SK-N-SH (cell line): ENCODE measurements at regions not wholly inside any gene's neighbourhood (a gene's known extent, or its start where the extent isn't known, plus 50 kb on each side); places are given as distances from the start of the nearest gene placed in this dataset.

ENCODE experiments used
- CTCF ChIA-PET: fragments of 300-600, 350-600 bp; formaldehyde crosslinking; extraction: SDS; loops from one replicate; lab custom pipeline; 2021; lab: Yijun Ruan, JAX
- POLR2A ChIA-PET: fragments of 350-600 bp; sonication (Branson Sonifier 250); formaldehyde crosslinking; extraction: SDS; loops from one replicate; lab custom pipeline; 2020; ENCODE audit warnings: antibody characterized with exemption, inconsistent platforms; lab: Yijun Ruan, JAX
- DNase-seq: peaks from one replicate; pipeline ENCODE4 v3.0.0; 2012
- H2AFZ ChIP-seq: fragments of 200-600 bp; sonication (generic); 2 replicates; pipeline ENCODE4 v1.8.1; 2016; ENCODE audit warnings: antibody characterized with exemption, mild to moderate bottlenecking, low read depth
- H3F3A ChIP-seq: fragments of 200-600 bp; sonication (generic); replicated peaks from 2 replicates; pipeline ENCODE3; 2016; ENCODE audit warnings: antibody characterized with exemption, mild to moderate bottlenecking; ENCODE audit not compliant: insufficient read depth
- H3K27ac ChIP-seq, 2 experiments: fragments of 200-500 bp in 1 of 2; fragments of 200-600 bp in 1 of 2; sonication (Bioruptor generic) in 1 of 2; sonication (generic), shearing (Covaris generic) in 1 of 2; 2 replicates each; pipeline versions ENCODE4 v1.5.1 to v1.6.1; 2014 to 2016; ENCODE audit warnings: low read depth in 2 of 2, inconsistent platforms in 1 of 2, low read length in 1 of 2, mild to moderate bottlenecking in 1 of 2, mixed read lengths in 1 of 2
- H3K27me3 ChIP-seq: fragments of 200-600 bp; sonication (generic), shearing (Covaris generic); 2 replicates; pipeline ENCODE4 v1.6.1; 2016; ENCODE audit warnings: mixed run types; ENCODE audit not compliant: insufficient read depth
- H3K36me3 ChIP-seq, 2 experiments: fragments of 200-500 bp in 1 of 2; fragments of 200-600 bp in 1 of 2; sonication (Bioruptor generic) in 1 of 2; sonication (generic) in 1 of 2; replicated peaks in 1 of 2; 2 replicates each; pipeline versions ENCODE3 to v1.5.1; 2014 to 2016; ENCODE audit warnings: low read length in 1 of 2, mild to moderate bottlenecking in 1 of 2; ENCODE audit not compliant: insufficient read depth in 2 of 2, control insufficient read depth in 1 of 2
- H3K4me1 ChIP-seq, 2 experiments: fragments of 200-500 bp in 1 of 2; fragments of 200-600 bp in 1 of 2; sonication (Bioruptor generic) in 1 of 2; sonication (generic), shearing (Covaris generic) in 1 of 2; 2 replicates each; pipeline versions ENCODE4 v1.5.1 to v1.6.1; 2014 to 2016; ENCODE audit warnings: low read depth in 1 of 2, low read length in 1 of 2, mixed run types in 1 of 2; ENCODE audit not compliant: insufficient read depth in 2 of 2, control insufficient read depth in 1 of 2
- H3K4me2 ChIP-seq: fragments of 200-600 bp; sonication (generic), shearing (Covaris generic); 2 replicates; pipeline ENCODE4 v1.6.1; 2017; ENCODE audit warnings: mixed run types
- H3K4me3 ChIP-seq, 2 experiments: fragments of 200-500 bp in 1 of 2; fragments of 200-600 bp in 1 of 2; sonication (Bioruptor generic) in 1 of 2; sonication (generic), shearing (Covaris generic) in 1 of 2; 2 replicates each; pipeline versions ENCODE4 v1.5.1 to v1.8.1; 2014 to 2016; ENCODE audit warnings: low read depth in 2 of 2, inconsistent platforms in 1 of 2, low read length in 1 of 2, mild to moderate bottlenecking in 1 of 2, mixed read lengths in 1 of 2, moderate library complexity in 1 of 2
- H3K79me2 ChIP-seq: fragments of 200-600 bp; sonication (generic); 2 replicates; pipeline ENCODE4 v1.8.1; 2017; ENCODE audit warnings: mild to moderate bottlenecking; ENCODE audit not compliant: insufficient read depth
- H3K9ac ChIP-seq: fragments of 200-600 bp; sonication (generic); 2 replicates; pipeline ENCODE4 v1.6.1; 2017; ENCODE audit warnings: mixed run types
- H3K9me2 ChIP-seq: fragments of 200-600 bp; sonication (generic); 2 replicates; pipeline ENCODE4 v1.6.1; 2017; ENCODE audit warnings: mixed run types
- H3K9me3 ChIP-seq: fragments of 200-600 bp; sonication (generic); 2 replicates; pipeline ENCODE4 v1.6.1; 2017; ENCODE audit warnings: mixed run types, mild to moderate bottlenecking, moderate library complexity
- H4K20me1 ChIP-seq: fragments of 200-600 bp; sonication (generic); 2 replicates; pipeline ENCODE4 v1.6.1; 2017; ENCODE audit warnings: mild to moderate bottlenecking, mixed run types; ENCODE audit not compliant: insufficient read depth
- CHD2 ChIP-seq: fragments of 150-350 bp; IDR thresholded peaks from 2 replicates; pipeline ENCODE4 v1.6.1; 2018; ENCODE audit warnings: low read length; ENCODE audit not compliant: partially characterized antibody
- ELF1 ChIP-seq: IDR thresholded peaks from 2 replicates; pipeline ENCODE4 v1.4.0; 2012
- EP300 ChIP-seq, 2 experiments: IDR thresholded peaks; 2 replicates each; pipeline versions ENCODE4 v1.4.0 to v1.6.1; 2012; ENCODE audit warnings: borderline replicate concordance in 1 of 2, low read depth in 1 of 2, low read length in 1 of 2
- FOSL2 ChIP-seq: IDR thresholded peaks from 2 replicates; pipeline ENCODE4 v1.4.0; 2012; ENCODE audit warnings: low read depth, mild to moderate bottlenecking, moderate library complexity, borderline replicate concordance
- FOXM1 ChIP-seq: IDR thresholded peaks from 2 replicates; pipeline ENCODE4 v1.4.0; 2012; ENCODE audit warnings: low read depth, mild to moderate bottlenecking
- JUND ChIP-seq: IDR thresholded peaks from 2 replicates; pipeline ENCODE4 v1.4.0; 2012
- MEF2A ChIP-seq: IDR thresholded peaks from 2 replicates; pipeline ENCODE4 v1.4.0; 2012; ENCODE audit warnings: low read depth, borderline replicate concordance
- MXI1 ChIP-seq: IDR thresholded peaks from 2 replicates; pipeline ENCODE4 v1.6.1; 2012; ENCODE audit warnings: mild to moderate bottlenecking, low read depth, low read length, improper control_type of control experiment
- NFIC ChIP-seq: IDR thresholded peaks from 2 replicates; pipeline ENCODE4 v1.4.0; 2012; ENCODE audit warnings: borderline replicate concordance
- POLR2AphosphoS5 ChIP-seq: IDR thresholded peaks from 2 replicates; pipeline ENCODE4 v1.6.1; 2012; ENCODE audit warnings: low read depth, low read length
- RAD21 ChIP-seq: IDR thresholded peaks from 2 replicates; pipeline ENCODE4 v1.6.1; 2012; ENCODE audit warnings: mild to moderate bottlenecking, low read length
- RFX5 ChIP-seq: IDR thresholded peaks from 2 replicates; pipeline ENCODE4 v1.6.1; 2012; ENCODE audit warnings: mild to moderate bottlenecking, improper control_type of control experiment, low read length
- SIN3A ChIP-seq: IDR thresholded peaks from 2 replicates; pipeline ENCODE4 v1.6.1; 2012; ENCODE audit warnings: low read depth, mild to moderate bottlenecking, low read length, moderate library complexity, borderline replicate concordance
- TAF1 ChIP-seq: IDR thresholded peaks from 2 replicates; pipeline ENCODE4 v1.6.1; 2012; ENCODE audit warnings: low read depth, mild to moderate bottlenecking, low read length, moderate library complexity, borderline replicate concordance
- TCF12 ChIP-seq: IDR thresholded peaks from 2 replicates; pipeline ENCODE4 v1.4.0; 2012
- USF1 ChIP-seq: IDR thresholded peaks from 2 replicates; pipeline ENCODE4 v1.4.0; 2012; ENCODE audit warnings: low read depth, borderline replicate concordance
- WGBS: methylation state at CpG from one replicate; pipeline ENCODE4 v1.1.6; 2017; ENCODE audit warnings: low lambda C conversion rate; 5-methylcytosine and 5-hydroxymethylcytosine counted together
- TF ChIP-seq, protein P1 (sequence below): IDR thresholded peaks from 2 replicates; pipeline ENCODE4 v1.4.0; 2012; ENCODE audit warnings: low read depth
- TF ChIP-seq, protein P2 (sequence below): IDR thresholded peaks from 2 replicates; pipeline ENCODE4 v1.6.1; 2012; ENCODE audit warnings: mild to moderate bottlenecking, low read depth, low read length, moderate library complexity
- TF ChIP-seq, protein P3 (sequence below): IDR thresholded peaks from 2 replicates; pipeline ENCODE4 v1.4.0; 2012; ENCODE audit warnings: low read depth, borderline replicate concordance

- TF ChIP-seq CHD2 (no peak), EP300 (IDR thresholded peaks at IDR 0.05; ENCODE audit: borderline replicate concordance in 1 of 2, low read depth in 1 of 2, low read length in 1 of 2) (peak; percentile 61 to 99), TCF12 (peak; percentile 97)
- TF ChIP-seq, protein P1, sequence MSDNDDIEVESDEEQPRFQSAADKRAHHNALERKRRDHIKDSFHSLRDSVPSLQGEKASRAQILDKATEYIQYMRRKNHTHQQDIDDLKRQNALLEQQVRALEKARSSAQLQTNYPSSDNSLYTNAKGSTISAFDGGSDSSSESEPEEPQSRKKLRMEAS = no peak; the same call in none of the 2 replicates
These were observed 557.6 kb upstream of the DIPK2B start (continued) for GRCh38 chrX:45758319-45758718.

DNA sequence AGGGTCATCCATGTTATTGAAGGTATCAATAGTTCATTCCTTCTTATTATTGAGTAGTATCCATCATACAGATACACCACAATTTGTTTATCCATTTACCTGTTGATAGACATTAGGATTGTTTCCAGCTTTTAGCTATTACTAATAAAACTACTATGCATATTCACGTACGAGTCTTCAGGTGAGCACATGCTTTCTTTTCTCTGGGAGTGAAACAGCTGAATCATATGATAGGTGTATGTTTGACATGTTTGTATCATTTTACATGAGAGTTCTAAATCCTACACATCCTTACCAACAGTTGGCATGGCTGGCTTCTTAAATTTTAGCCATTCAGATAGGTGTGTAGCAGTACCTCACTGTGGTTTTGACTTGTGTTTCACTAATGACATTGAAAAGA lies 556.6 kb upstream of the DIPK2B start:
- peaks cover 3% of the 10 kb centered on the region; the same call in 1 of the 2 replicates for H4K20me1 ChIP-seq
- POLR2A ChIA-PET = no interaction called here

GRCh38 chrX:45756557-45756956 lies 555.9 kb upstream of the DIPK2B start:
- peak overlapping the region in 1 of 2 experiments; percentile 28; a peak in 1 of 4 replicates for H3K4me3 ChIP-seq
- whole genome bisulfite sequencing = 12% methylated on average over 3 of the region's 3 CpGs
- no peak for TF ChIP-seq FOXM1
- TF ChIP-seq MEF2A = no peak
- no peak for TF ChIP-seq USF1
- TF ChIP-seq CHD2 = no peak
- TF ChIP-seq, protein P2, sequence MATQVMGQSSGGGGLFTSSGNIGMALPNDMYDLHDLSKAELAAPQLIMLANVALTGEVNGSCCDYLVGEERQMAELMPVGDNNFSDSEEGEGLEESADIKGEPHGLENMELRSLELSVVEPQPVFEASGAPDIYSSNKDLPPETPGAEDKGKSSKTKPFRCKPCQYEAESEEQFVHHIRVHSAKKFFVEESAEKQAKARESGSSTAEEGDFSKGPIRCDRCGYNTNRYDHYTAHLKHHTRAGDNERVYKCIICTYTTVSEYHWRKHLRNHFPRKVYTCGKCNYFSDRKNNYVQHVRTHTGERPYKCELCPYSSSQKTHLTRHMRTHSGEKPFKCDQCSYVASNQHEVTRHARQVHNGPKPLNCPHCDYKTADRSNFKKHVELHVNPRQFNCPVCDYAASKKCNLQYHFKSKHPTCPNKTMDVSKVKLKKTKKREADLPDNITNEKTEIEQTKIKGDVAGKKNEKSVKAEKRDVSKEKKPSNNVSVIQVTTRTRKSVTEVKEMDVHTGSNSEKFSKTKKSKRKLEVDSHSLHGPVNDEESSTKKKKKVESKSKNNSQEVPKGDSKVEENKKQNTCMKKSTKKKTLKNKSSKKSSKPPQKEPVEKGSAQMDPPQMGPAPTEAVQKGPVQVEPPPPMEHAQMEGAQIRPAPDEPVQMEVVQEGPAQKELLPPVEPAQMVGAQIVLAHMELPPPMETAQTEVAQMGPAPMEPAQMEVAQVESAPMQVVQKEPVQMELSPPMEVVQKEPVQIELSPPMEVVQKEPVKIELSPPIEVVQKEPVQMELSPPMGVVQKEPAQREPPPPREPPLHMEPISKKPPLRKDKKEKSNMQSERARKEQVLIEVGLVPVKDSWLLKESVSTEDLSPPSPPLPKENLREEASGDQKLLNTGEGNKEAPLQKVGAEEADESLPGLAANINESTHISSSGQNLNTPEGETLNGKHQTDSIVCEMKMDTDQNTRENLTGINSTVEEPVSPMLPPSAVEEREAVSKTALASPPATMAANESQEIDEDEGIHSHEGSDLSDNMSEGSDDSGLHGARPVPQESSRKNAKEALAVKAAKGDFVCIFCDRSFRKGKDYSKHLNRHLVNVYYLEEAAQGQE = no peak
- TF ChIP-seq NFIC = 0 out of 2 replicates have a peak, but pooled peaks have one; percentile 0
- no peak for TF ChIP-seq RAD21
- TF ChIP-seq FOSL2 = 0 out of 2 replicates have a peak, but pooled peaks have one; percentile 7
- no peak for TF ChIP-seq ELF1
- TF ChIP-seq, protein P3, sequence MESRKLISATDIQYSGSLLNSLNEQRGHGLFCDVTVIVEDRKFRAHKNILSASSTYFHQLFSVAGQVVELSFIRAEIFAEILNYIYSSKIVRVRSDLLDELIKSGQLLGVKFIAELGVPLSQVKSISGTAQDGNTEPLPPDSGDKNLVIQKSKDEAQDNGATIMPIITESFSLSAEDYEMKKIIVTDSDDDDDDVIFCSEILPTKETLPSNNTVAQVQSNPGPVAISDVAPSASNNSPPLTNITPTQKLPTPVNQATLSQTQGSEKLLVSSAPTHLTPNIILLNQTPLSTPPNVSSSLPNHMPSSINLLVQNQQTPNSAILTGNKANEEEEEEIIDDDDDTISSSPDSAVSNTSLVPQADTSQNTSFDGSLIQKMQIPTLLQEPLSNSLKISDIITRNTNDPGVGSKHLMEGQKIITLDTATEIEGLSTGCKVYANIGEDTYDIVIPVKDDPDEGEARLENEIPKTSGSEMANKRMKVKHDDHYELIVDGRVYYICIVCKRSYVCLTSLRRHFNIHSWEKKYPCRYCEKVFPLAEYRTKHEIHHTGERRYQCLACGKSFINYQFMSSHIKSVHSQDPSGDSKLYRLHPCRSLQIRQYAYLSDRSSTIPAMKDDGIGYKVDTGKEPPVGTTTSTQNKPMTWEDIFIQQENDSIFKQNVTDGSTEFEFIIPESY = no peak
- no peak; the same call in 1 of the 2 replicates for TF ChIP-seq POLR2AphosphoS5
- peak; percentile 50; the same call in 1 of the 2 replicates for TF ChIP-seq SIN3A
- TF ChIP-seq TAF1 = 0 out of 2 replicates have a peak, but pooled peaks have one; percentile 28
- TF ChIP-seq, all 33 proteins: peak for 4
- Histone ChIP-seq H3K79me2 (peaks cover 100% of the 10 kb centered on the region), H3K27ac (peak overlapping the region; percentile 88 to 96; a peak in 3 of 4 replicates), H3K9ac (peak overlapping the region; percentile 99), H3K4me2 (peak overlapping the region; percentile 81), H3F3A (peaks cover 94% of the 10 kb centered on the region), H3K9me3 (no peaks in the 10 kb centered on the region), H3K36me3 (peaks cover 55 to 85% of the 10 kb centered on the region in 2 experiments), H3K9me2 (no peaks in the 10 kb centered on the region), H3K27me3 (no peaks in the 10 kb centered on the region), H2AFZ (no peak overlapping the region), H4K20me1 (peaks cover 4% of the 10 kb centered on the region; the same call in 1 of the 2 replicates), H3K4me1 (peaks cover 0 to 57% of the 10 kb centered on the region in 2 experiments; a peak in 3 of 4 replicates)
- ChIA-PET CTCF (interaction anchor here (1.1 kb wide), 1 partner anchor 16 kb away, joined by 3 read pairs; no protein-coding TSS in a partner anchor), POLR2A (no interaction called here)
- no peak for DNase-seq

More for the DNA sequence above, 556.6 kb upstream of the DIPK2B start:
- H3K4me3 ChIP-seq = peak overlapping the region in 1 of 2 experiments; percentile 46; a peak in 2 of 4 replicates
- no peak overlapping the region for H2AFZ ChIP-seq
- no peaks in the 10 kb centered on the region for H3K27me3 ChIP-seq
- H3K9me3 ChIP-seq = no peaks in the 10 kb centered on the region
- H3F3A ChIP-seq = peaks cover 94% of the 10 kb centered on the region
- H3K27ac ChIP-seq = peak overlapping the region; percentile 88 to 96; a peak in 3 of 4 replicates
- H3K9me2 ChIP-seq = no peaks in the 10 kb centered on the region
- DNase-seq = no peak
- CTCF ChIA-PET = no interaction called here
- H3K9ac ChIP-seq = peak overlapping the region; percentile 99
- 32% methylated on average over 2 of the region's 2 CpGs for WGBS
- H3K36me3 ChIP-seq = peaks cover 55 to 85% of the 10 kb centered on the region in 2 experiments
- H3K4me1 ChIP-seq = peaks cover 0 to 55% of the 10 kb centered on the region in 2 experiments; a peak in 2 of 4 replicates
- H3K79me2 ChIP-seq = peaks cover 100% of the 10 kb centered on the region
- H3K4me2 ChIP-seq = peak overlapping the region; percentile 81
- TF ChIP-seq RFX5 (no peak), MXI1 (no peak), POLR2AphosphoS5 (peak; percentile 53), JUND (0 out of 2 replicates have a peak, but pooled peaks have one; percentile 0)
- TF ChIP-seq, all 33 proteins: peak for 2
